Mesenchymal stem cell (in vitro differentiated cells and primary cell): ENCODE measurements at regions not wholly inside any gene's neighbourhood (a gene's known extent, or its start where the extent isn't known, plus 50 kb on each side); places are given as distances from the start of the nearest gene placed in this dataset.

Experiments used
- DNase-seq: peaks from one replicate; pipeline ENCODE4 v3.0.0-alpha.2; 2013
- H2AFZ ChIP-seq: one replicate; pipeline ENCODE4 v1.6.1; 2013; ENCODE audit warnings: low read depth, mild to moderate bottlenecking, control low read depth, inconsistent platforms, low read length, moderate library complexity
- H2AK5ac ChIP-seq: 2 replicates; pipeline ENCODE4 v1.6.1; 2013; ENCODE audit warnings: low read length, moderate library complexity, mild to moderate bottlenecking, inconsistent platforms; ENCODE audit not compliant: severe bottlenecking
- H2BK120ac ChIP-seq: one replicate; pipeline ENCODE4 v1.6.1; 2013; ENCODE audit warnings: low read depth, mild to moderate bottlenecking, inconsistent platforms, low read length, moderate library complexity
- H2BK12ac ChIP-seq, 2 experiments: one replicate each; pipeline ENCODE4 v1.6.1; 2013; ENCODE audit warnings: inconsistent platforms in 2 of 2, low read length in 2 of 2, mild to moderate bottlenecking in 2 of 2, moderate library complexity in 2 of 2, control low read depth in 1 of 2
- H2BK15ac ChIP-seq: one replicate; pipeline ENCODE4 v1.6.1; 2013; ENCODE audit warnings: mild to moderate bottlenecking, low read depth, inconsistent platforms; ENCODE audit not compliant: poor library complexity, severe bottlenecking
- H2BK5ac ChIP-seq: 2 replicates; pipeline ENCODE4 v1.6.1; 2013; ENCODE audit warnings: low read depth, mild to moderate bottlenecking, low read length, control low read depth, inconsistent platforms; ENCODE audit not compliant: poor library complexity, severe bottlenecking
- H3K14ac ChIP-seq, 2 experiments: one replicate each; pipeline ENCODE4 v1.6.1; 2013; ENCODE audit warnings: inconsistent platforms in 2 of 2, low read length in 2 of 2, control low read depth in 1 of 2, mild to moderate bottlenecking in 1 of 2, moderate library complexity in 1 of 2
- H3K18ac ChIP-seq, 2 experiments: one replicate each; pipeline ENCODE4 v1.6.1; 2013; ENCODE audit warnings: inconsistent platforms in 2 of 2, low read length in 2 of 2, control low read depth in 1 of 2, low read depth in 1 of 2, mild to moderate bottlenecking in 1 of 2
- H3K23ac ChIP-seq, 2 experiments: one replicate each; pipeline ENCODE4 v1.6.1; 2013; ENCODE audit warnings: inconsistent platforms in 2 of 2, low read length in 2 of 2, mild to moderate bottlenecking in 2 of 2, moderate library complexity in 2 of 2, control low read depth in 1 of 2
- H3K27ac ChIP-seq: 2 replicates; pipeline ENCODE4 v1.5.1; 2013; ENCODE audit warnings: mild to moderate bottlenecking, moderate library complexity, low read length, control low read depth, inconsistent platforms; ENCODE audit not compliant: poor library complexity, severe bottlenecking
- H3K27me3 ChIP-seq, 2 experiments: 2 replicates each; pipeline versions ENCODE4 v1.6.1 to v1.7.0; 2013; ENCODE audit warnings: low read length in 2 of 2, mild to moderate bottlenecking in 2 of 2, moderate library complexity in 2 of 2, control low read depth in 1 of 2, inconsistent platforms in 1 of 2; ENCODE audit not compliant: control insufficient read depth in 1 of 2, insufficient read depth in 1 of 2
- H3K36me3 ChIP-seq, 2 experiments: 2 replicates each; pipeline versions ENCODE4 v1.6.1 to v1.7.0; 2013; ENCODE audit warnings: low read length in 2 of 2, control low read depth in 1 of 2, inconsistent platforms in 1 of 2, low read depth in 1 of 2, mild to moderate bottlenecking in 1 of 2; ENCODE audit not compliant: insufficient read depth in 2 of 2, control insufficient read depth in 1 of 2
- H3K4ac ChIP-seq, 2 experiments: one replicate each; pipeline ENCODE4 v1.6.1; 2013; ENCODE audit warnings: inconsistent platforms in 2 of 2, low read length in 2 of 2, mild to moderate bottlenecking in 2 of 2, moderate library complexity in 2 of 2, control low read depth in 1 of 2, low read depth in 1 of 2
- H3K4me1 ChIP-seq: 2 replicates; pipeline ENCODE4 v1.6.1; 2013; ENCODE audit warnings: low read depth, low read length, control low read depth; ENCODE audit not compliant: control insufficient read depth, insufficient read depth
- H3K4me2 ChIP-seq: 2 replicates; pipeline ENCODE4 v1.6.1; 2013; ENCODE audit warnings: low read length, mild to moderate bottlenecking, inconsistent platforms; ENCODE audit not compliant: poor library complexity, severe bottlenecking
- H3K4me3 ChIP-seq, 2 experiments: 2 replicates each; pipeline versions ENCODE4 v1.5.1 to v1.7.0; 2013; ENCODE audit warnings: low read length in 2 of 2, mild to moderate bottlenecking in 2 of 2, control low read depth in 1 of 2, low read depth in 1 of 2; ENCODE audit not compliant: insufficient read depth in 1 of 2
- H3K79me1 ChIP-seq: replicated peaks from 2 replicates; pipeline ENCODE4 v1.6.1; 2013; ENCODE audit warnings: mild to moderate bottlenecking, control low read depth, low read length, inconsistent platforms; ENCODE audit not compliant: poor library complexity, severe bottlenecking
- H3K9ac ChIP-seq: 2 replicates; pipeline ENCODE4 v1.7.0; 2013; ENCODE audit warnings: mild to moderate bottlenecking, low read length, moderate library complexity
- H3K9me3 ChIP-seq: 2 replicates; pipeline ENCODE4 v1.7.0; 2013; ENCODE audit warnings: mild to moderate bottlenecking, low read length; ENCODE audit not compliant: control insufficient read depth
- H4K8ac ChIP-seq: one replicate; pipeline ENCODE4 v1.6.1; 2013; ENCODE audit warnings: inconsistent platforms, mild to moderate bottlenecking, low read length, moderate library complexity
- H4K91ac ChIP-seq: one replicate; pipeline ENCODE4 v1.6.1; 2013; ENCODE audit warnings: mild to moderate bottlenecking, low read length, inconsistent platforms
- WGBS: methylation state at CpG from one replicate; pipeline ENCODE4 v1.1.7; 2013; ENCODE audit warnings: mixed read lengths; 5-methylcytosine and 5-hydroxymethylcytosine counted together

DNA sequence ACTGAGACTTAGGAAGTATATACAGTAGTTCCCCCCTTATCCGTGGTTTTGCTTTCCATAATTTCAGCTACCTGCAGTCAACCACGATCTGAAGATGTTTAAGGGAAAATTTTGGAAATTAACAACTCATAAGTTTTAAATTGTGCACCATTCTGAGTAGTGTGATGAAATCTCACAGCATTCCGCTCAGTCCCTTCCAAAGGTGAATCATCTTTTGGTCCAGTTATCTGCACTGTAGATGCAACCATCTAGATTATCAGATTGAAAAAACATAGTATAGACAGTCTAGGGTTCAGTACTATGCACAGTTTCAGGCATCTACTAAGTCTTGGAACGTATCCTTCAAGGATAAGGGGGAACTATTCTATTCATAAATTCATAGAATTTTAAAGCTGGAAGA, 109.0 kb downstream of the ANXA3 start:
- no peak overlapping the region for H2BK15ac ChIP-seq
- H3K4me3 ChIP-seq = no peak overlapping the region
- H2BK12ac ChIP-seq = no peak overlapping the region
- H3K18ac ChIP-seq = no peak overlapping the region
- no peak overlapping the region for H2BK5ac ChIP-seq
- no peak overlapping the region for H3K4ac ChIP-seq
- H3K27me3 ChIP-seq = no peaks in the 10 kb centered on the region
- H2AK5ac ChIP-seq = no peak overlapping the region
- no peak overlapping the region for H3K23ac ChIP-seq
- DNase-seq = no peak
- H3K4me1 ChIP-seq = no peaks in the 10 kb centered on the region
- no peak overlapping the region for H3K9ac ChIP-seq
- H2AFZ ChIP-seq = no peak overlapping the region
- no peak overlapping the region for H3K27ac ChIP-seq
- H3K14ac ChIP-seq = no peak overlapping the region
- no peaks in the 10 kb centered on the region for H3K79me1 ChIP-seq
- no peaks in the 10 kb centered on the region for H3K9me3 ChIP-seq
- no peak overlapping the region for H4K91ac ChIP-seq
- no peak overlapping the region for H3K4me2 ChIP-seq
- no peak overlapping the region for H2BK120ac ChIP-seq
- no peaks in the 10 kb centered on the region for H3K36me3 ChIP-seq
- no CpG with 5 or more reads among the region's 4 CpGs for WGBS
- no peak overlapping the region for H4K8ac ChIP-seq

GRCh38 chr4:78661086-78661690, 109.6 kb downstream of the ANXA3 start:
- no peak overlapping the region for H3K4me2 ChIP-seq
- H2AK5ac ChIP-seq = no peak overlapping the region
- H2BK120ac ChIP-seq = no peak overlapping the region
- no peak overlapping the region for H2BK5ac ChIP-seq
- no peaks in the 10 kb centered on the region for H3K27me3 ChIP-seq
- peak overlapping the region; percentile 27 for H4K8ac ChIP-seq
- H3K9ac ChIP-seq = no peak overlapping the region
- H2BK12ac ChIP-seq = peak overlapping the region in 1 of 2 experiments; percentile 49
- H3K4me3 ChIP-seq = no peak overlapping the region
- 79% methylated on average over 3 of the region's 3 CpGs for whole genome bisulfite sequencing
- no peak overlapping the region for H2AFZ ChIP-seq
- peak overlapping the region; percentile 63 for H2BK15ac ChIP-seq
- no peaks in the 10 kb centered on the region for H3K79me1 ChIP-seq
- H3K23ac ChIP-seq = no peak overlapping the region
- H4K91ac ChIP-seq = no peak overlapping the region
- DNase-seq = no peak
- no peaks in the 10 kb centered on the region for H3K36me3 ChIP-seq
- H3K27ac ChIP-seq = no peak overlapping the region
- H3K18ac ChIP-seq = peak overlapping the region in 1 of 2 experiments; percentile 52
- no peak overlapping the region for H3K14ac ChIP-seq
- no peaks in the 10 kb centered on the region for H3K9me3 ChIP-seq
- no peak overlapping the region for H3K4ac ChIP-seq
- H3K4me1 ChIP-seq = no peaks in the 10 kb centered on the region

DNA sequence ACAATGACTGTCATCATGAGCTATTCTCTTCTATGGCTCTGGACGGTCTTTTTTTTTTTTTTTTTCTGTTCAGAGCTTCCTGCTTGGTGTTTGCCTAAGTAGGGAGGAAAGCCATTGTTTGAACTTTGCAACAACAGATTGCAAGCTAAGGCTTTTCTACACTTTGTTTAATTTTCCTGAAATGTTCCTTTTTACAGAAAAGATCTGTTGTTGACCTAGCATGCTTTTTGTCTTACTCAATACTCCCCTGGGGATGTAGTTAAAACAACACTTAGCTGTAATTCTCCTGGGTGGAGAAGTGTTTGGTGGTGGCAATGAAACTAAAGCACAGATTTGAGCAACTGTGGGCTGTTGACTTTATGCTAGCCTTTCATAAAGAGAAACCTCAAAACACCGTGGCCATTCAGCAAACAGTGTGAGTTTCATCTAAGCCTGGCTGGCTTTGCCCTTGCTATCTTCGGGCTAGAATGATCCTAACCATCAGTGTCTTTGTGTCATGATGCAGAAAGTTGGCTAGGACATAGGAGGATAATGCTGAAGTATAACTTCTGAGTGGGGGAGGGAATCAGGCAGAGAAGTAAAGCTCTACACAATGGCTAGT, 110.5 kb downstream of the ANXA3 start:
- 22% methylated on average over 3 of the region's 3 CpGs for WGBS
- no peaks in the 10 kb centered on the region for H3K4me1 ChIP-seq
- H3K23ac ChIP-seq = no peak overlapping the region
- no peaks in the 10 kb centered on the region for H3K9me3 ChIP-seq
- H2BK120ac ChIP-seq = no peak overlapping the region
- peak overlapping the region in 1 of 2 experiments; percentile 6 for H3K4ac ChIP-seq
- DNase-seq = peak; percentile 77
- H2BK5ac ChIP-seq = no peak overlapping the region
- no peak overlapping the region for H3K4me2 ChIP-seq
- H3K4me3 ChIP-seq = peak overlapping the region in 1 of 2 experiments; percentile 43
- H3K27me3 ChIP-seq = no peaks in the 10 kb centered on the region
- H4K91ac ChIP-seq = no peak overlapping the region
- H3K9ac ChIP-seq = no peak overlapping the region
- no peak overlapping the region for H3K14ac ChIP-seq
- peak overlapping the region; percentile 45 for H4K8ac ChIP-seq
- H2AFZ ChIP-seq = no peak overlapping the region
- no peaks in the 10 kb centered on the region for H3K79me1 ChIP-seq
- no peak overlapping the region for H2BK15ac ChIP-seq
- no peaks in the 10 kb centered on the region for H3K36me3 ChIP-seq
- H3K18ac ChIP-seq = peak overlapping the region in 1 of 2 experiments; percentile 44
- no peak overlapping the region for H2AK5ac ChIP-seq
- H3K27ac ChIP-seq = peak overlapping the region; percentile 30
- H2BK12ac ChIP-seq = peak overlapping the region in 1 of 2 experiments; percentile 8

DNA sequence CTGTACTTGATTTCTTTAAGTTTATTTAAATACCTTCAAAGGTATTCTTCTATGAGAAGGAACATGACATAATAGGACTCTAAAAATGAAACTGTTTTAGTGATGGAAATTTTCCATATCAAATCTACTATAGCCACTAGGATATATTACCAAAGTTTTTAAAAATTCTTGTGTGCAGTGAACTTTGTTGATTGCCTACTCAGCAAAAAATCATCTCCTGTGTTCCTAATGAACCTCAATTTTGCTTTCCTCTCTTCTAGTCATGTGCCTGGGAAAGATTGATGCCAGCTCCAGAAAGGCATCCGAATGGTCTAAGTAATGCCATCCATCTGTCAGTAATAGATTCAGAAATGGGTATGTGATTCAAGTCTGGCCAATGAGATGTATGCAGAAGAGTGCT, 111.1 kb downstream of the ANXA3 start:
- 100% methylated on average over 1 of the region's 1 CpG for WGBS
- H3K27me3 ChIP-seq = no peaks in the 10 kb centered on the region
- H3K4me3 ChIP-seq = no peak overlapping the region
- no peak overlapping the region for H4K8ac ChIP-seq
- H3K4me2 ChIP-seq = no peak overlapping the region
- H2BK5ac ChIP-seq = no peak overlapping the region
- no peak overlapping the region for H3K18ac ChIP-seq
- H2BK12ac ChIP-seq = peak overlapping the region in 1 of 2 experiments; percentile 55
- no peaks in the 10 kb centered on the region for H3K9me3 ChIP-seq
- no peaks in the 10 kb centered on the region for H3K4me1 ChIP-seq
- no peak overlapping the region for H3K23ac ChIP-seq
- no peak overlapping the region for H3K27ac ChIP-seq
- H2AFZ ChIP-seq = no peak overlapping the region
- H3K4ac ChIP-seq = no peak overlapping the region
- H2BK15ac ChIP-seq = no peak overlapping the region
- H3K36me3 ChIP-seq = no peaks in the 10 kb centered on the region
- H2AK5ac ChIP-seq = no peak overlapping the region
- H3K14ac ChIP-seq = no peak overlapping the region
- no peaks in the 10 kb centered on the region for H3K79me1 ChIP-seq
- H3K9ac ChIP-seq = no peak overlapping the region
- H4K91ac ChIP-seq = no peak overlapping the region
- no peak for DNase-seq
- no peak overlapping the region for H2BK120ac ChIP-seq
